GM23338 (cell line): ENCODE measurements at regions not wholly inside any gene's neighbourhood (a gene's known extent, or its start where the extent isn't known, plus 50 kb on each side); places are given as distances from the start of the nearest gene placed in this dataset.

Experiments used
- ATAC-seq: fragments of 200-7000 bp; cut with Tn5 transposase; 3 replicates; pipeline ENCODE4 v1.9.1; 2020
- DNase-seq: peaks from one replicate; pipeline ENCODE4 v3.0.0-alpha.2; 2015; ENCODE audit warnings: low spot score
- H2AFZ ChIP-seq: fragments of 200-600 bp; sonication (generic); 2 replicates; pipeline ENCODE4 v1.8.0; 2016; ENCODE audit warnings: antibody characterized with exemption, mild to moderate bottlenecking, moderate library complexity
- H3F3A ChIP-seq: fragments of 200-600 bp; sonication (generic); replicated peaks from 2 replicates; pipeline ENCODE4 v1.8.0; 2017; ENCODE audit warnings: antibody characterized with exemption, mixed run types, low read depth
- H3K27ac ChIP-seq: fragments of 200-600 bp; sonication (generic); 2 replicates; pipeline ENCODE4 v1.6.1; 2016; ENCODE audit warnings: low read depth
- H3K27me3 ChIP-seq: fragments of 200-600 bp; sonication (generic); 2 replicates; pipeline ENCODE4 v1.8.0; 2016; ENCODE audit warnings: mild to moderate bottlenecking, mixed run types, moderate library complexity; ENCODE audit not compliant: insufficient read depth
- H3K36me3 ChIP-seq: fragments of 200-600 bp; sonication (generic); 2 replicates; pipeline ENCODE4 v1.8.0; 2016; ENCODE audit warnings: mild to moderate bottlenecking; ENCODE audit not compliant: insufficient read depth
- H3K4me1 ChIP-seq: fragments of 200-600 bp; sonication (generic); 2 replicates; pipeline ENCODE4 v1.8.0; 2016; ENCODE audit warnings: mild to moderate bottlenecking, moderate library complexity; ENCODE audit not compliant: insufficient read depth
- H3K4me2 ChIP-seq: fragments of 200-600 bp; sonication (generic); 2 replicates; pipeline ENCODE4 v1.7.1; 2017; ENCODE audit warnings: mixed run types
- H3K4me3 ChIP-seq: fragments of 200-600 bp; sonication (generic); 2 replicates; pipeline ENCODE4 v1.6.1; 2016; ENCODE audit warnings: mixed run types
- H3K79me2 ChIP-seq: fragments of 200-600 bp; sonication (generic); replicated peaks from 2 replicates; pipeline ENCODE4 v1.8.0; 2017; ENCODE audit warnings: mild to moderate bottlenecking; ENCODE audit not compliant: insufficient read depth
- H3K9me2 ChIP-seq: fragments of 200-600 bp; sonication (generic); 2 replicates; pipeline ENCODE4 v1.8.0; 2017; ENCODE audit not compliant: insufficient read depth
- H4K20me1 ChIP-seq: fragments of 200-600 bp; sonication (generic); replicated peaks from 2 replicates; pipeline ENCODE4 v1.8.0; 2017; ENCODE audit warnings: mild to moderate bottlenecking; ENCODE audit not compliant: insufficient read depth
- H3K27ac Mint-ChIP-seq: 2 replicates; pipeline ENCODE4 v1.8.0; 2020; ENCODE audit warnings: inconsistent platforms, mild to moderate bottlenecking, moderate library complexity, mixed read lengths
- H3K27me3 Mint-ChIP-seq: 3 replicates; pipeline ENCODE4 v1.8.0; 2022; ENCODE audit warnings: low read depth, mild to moderate bottlenecking, moderate library complexity, mixed read lengths, inconsistent platforms; ENCODE audit not compliant: insufficient read depth, poor library complexity
- H3K36me3 Mint-ChIP-seq: 3 replicates; pipeline ENCODE4 v1.8.0; 2021; ENCODE audit warnings: low read depth, mild to moderate bottlenecking, inconsistent platforms, moderate library complexity, mixed read lengths
- H3K4me1 Mint-ChIP-seq: 3 replicates; pipeline ENCODE4 v1.8.0; 2020; ENCODE audit warnings: mild to moderate bottlenecking, inconsistent platforms, mixed read lengths
- H3K4me3 Mint-ChIP-seq: 3 replicates; pipeline ENCODE4 v1.8.0; 2021; ENCODE audit warnings: moderate library complexity, mild to moderate bottlenecking, inconsistent platforms, mixed read lengths
- H3K9me3 Mint-ChIP-seq: 3 replicates; pipeline ENCODE4 v1.8.0; 2020; ENCODE audit warnings: moderate library complexity, mild to moderate bottlenecking, inconsistent platforms, mixed read lengths
- CREB1 ChIP-seq: fragments of 250-450 bp; sonication (Bioruptor Pico); IDR thresholded peaks from 2 replicates; pipeline ENCODE4 v1.5.0; 2020; ENCODE audit warnings: low read depth, mild to moderate bottlenecking, moderate library complexity
- ETS1 ChIP-seq: IDR thresholded peaks from 2 replicates; pipeline ENCODE4 v1.6.1; 2016; ENCODE audit warnings: antibody characterized with exemption
- EZH2phosphoT487 ChIP-seq: fragments of 200-600 bp; sonication (generic); IDR thresholded peaks from one replicate; pipeline ENCODE4 v1.8.1; 2018; ENCODE audit warnings: antibody characterized with exemption; ENCODE audit not compliant: unreplicated experiment
- JUNB ChIP-seq: IDR thresholded peaks from one replicate; pipeline ENCODE4 v1.6.1; 2016; ENCODE audit warnings: antibody characterized with exemption; ENCODE audit not compliant: unreplicated experiment
- NANOG ChIP-seq: IDR thresholded peaks from 2 replicates; pipeline ENCODE4 v1.6.1; 2016; ENCODE audit warnings: antibody characterized with exemption, borderline replicate concordance
- REST ChIP-seq: IDR thresholded peaks from one replicate; pipeline ENCODE4 v1.6.1; 2018; ENCODE audit warnings: antibody characterized with exemption; ENCODE audit not compliant: unreplicated experiment
- STAT1 ChIP-seq: IDR thresholded peaks from one replicate; pipeline ENCODE4 v1.6.1; 2016; ENCODE audit warnings: antibody characterized with exemption; ENCODE audit not compliant: unreplicated experiment
- ZNF114 ChIP-seq: fragments of 250-450 bp; sonication (Bioruptor Pico); IDR thresholded peaks from 2 replicates; pipeline ENCODE4 v1.5.0; 2020; ENCODE audit warnings: mild to moderate bottlenecking, moderate library complexity
- ZNF331 ChIP-seq: fragments of 250-450 bp; sonication (Bioruptor Pico); IDR thresholded peaks from 2 replicates; pipeline ENCODE4 v1.5.0; 2020; ENCODE audit warnings: low read depth, mild to moderate bottlenecking, moderate library complexity

GRCh38 chr4:125382995-125383394 lies 68.2 kb downstream of the FAT4 start:
- Histone ChIP-seq H3K9me2 (no peaks in the 10 kb centered on the region), H3K4me2 (no peak overlapping the region), H3K27me3 (no peaks in the 10 kb centered on the region), H2AFZ (no peak overlapping the region), H3K4me1 (no peaks in the 10 kb centered on the region), H3F3A (no peaks in the 10 kb centered on the region), H3K27ac (no peak overlapping the region), H3K4me3 (no peak overlapping the region), H3K79me2 (no peaks in the 10 kb centered on the region), H3K36me3 (no peaks in the 10 kb centered on the region), H4K20me1 (no peaks in the 10 kb centered on the region)
- Mint-ChIP-seq H3K4me1 (no peaks in the 10 kb centered on the region), H3K27ac (no peak overlapping the region), H3K9me3 (no peaks in the 10 kb centered on the region), H3K36me3 (no peaks in the 10 kb centered on the region), H3K27me3 (no peaks in the 10 kb centered on the region), H3K4me3 (no peak overlapping the region)
- TF ChIP-seq ETS1, result no peak
- TF ChIP-seq STAT1, result no peak
- no peak for TF ChIP-seq CREB1 (CRISPR knock-in tag)
- TF ChIP-seq REST, result no peak
- TF ChIP-seq EZH2phosphoT487, result no peak
- DNase-seq (no peak), ATAC-seq (no peak)

GRCh38 chr4:125387770-125388169 lies 73.0 kb downstream of the FAT4 start:
- no peaks in the 10 kb centered on the region for H3K27me3 ChIP-seq
- Mint-ChIP-seq H3K4me1 (no peaks in the 10 kb centered on the region), H3K27ac (no peak overlapping the region), H3K4me3 (no peak overlapping the region), H3K27me3 (no peaks in the 10 kb centered on the region), H3K36me3 (no peaks in the 10 kb centered on the region), H3K9me3 (no peaks in the 10 kb centered on the region; the same call in 2 of the 3 replicates)
- no peak overlapping the region for H3K4me3 ChIP-seq
- H3K4me1 ChIP-seq, result no peaks in the 10 kb centered on the region
- H2AFZ ChIP-seq, result no peak overlapping the region
- no peaks in the 10 kb centered on the region for H3K79me2 ChIP-seq
- H3K9me2 ChIP-seq, result no peaks in the 10 kb centered on the region
- H3K27ac ChIP-seq, result no peak overlapping the region
- no peaks in the 10 kb centered on the region for H3K36me3 ChIP-seq
- no peaks in the 10 kb centered on the region for H4K20me1 ChIP-seq
- no peak for ATAC-seq
- H3F3A ChIP-seq, result no peaks in the 10 kb centered on the region
- no peak overlapping the region for H3K4me2 ChIP-seq
- no peak for DNase-seq
- TF ChIP-seq JUNB, result no peak
- TF ChIP-seq REST, result no peak
- TF ChIP-seq ZNF331 (CRISPR knock-in tag), result no peak
- TF ChIP-seq EZH2phosphoT487, result no peak
- no peak for TF ChIP-seq STAT1
- no peak for TF ChIP-seq ZNF114 (CRISPR knock-in tag)
- no peak for TF ChIP-seq NANOG
